A549 (cell line): ENCODE measurements at regions not wholly inside any gene's neighbourhood (a gene's known extent, or its start where the extent isn't known, plus 50 kb on each side); places are given as distances from the start of the nearest gene placed in this dataset.

Source experiments
- ATAC-seq, 2 experiments: fragments of 200-7000 bp in 1 of 2; fragments of >200 bp in 1 of 2; cut with Nextera tagmentation in 1 of 2; cut with Tn5 transposase in 1 of 2; 3 replicates each; pipeline versions ENCODE4 v1.8.0 to v1.9.1; 2018 to 2020; ENCODE audit warnings: mild to moderate bottlenecking in 1 of 2, moderate library complexity in 1 of 2
- CTCF ChIA-PET: fragments of 300-600 bp; sonication (Branson Sonifier 250); formaldehyde crosslinking; extraction: SDS; loops from one replicate; lab custom pipeline; 2021; ENCODE audit warnings: antibody characterized with exemption, inconsistent platforms; lab: Yijun Ruan, JAX
- POLR2A ChIA-PET: fragments of 350-600 bp; formaldehyde crosslinking; extraction: SDS; loops from one replicate; lab custom pipeline; 2021; ENCODE audit warnings: antibody characterized with exemption, inconsistent platforms; lab: Yijun Ruan, JAX
- DNase-seq, 2 experiments: peaks; one replicate each; pipeline versions ENCODE4 v3.0.0 to v3.0.0-alpha.2; 2011 to 2016; ENCODE audit warnings: low read depth in 1 of 2, low spot score in 1 of 2
- FAIRE-seq: peaks from 2 replicates; lab custom pipeline; 2011; peaks lifted over from hg19 to GRCh38; lab: Jason Lieb, UNC
- H3K27ac ChIP-seq, 2 experiments: fragments of >200 bp; sonication (Bioruptor Twin); formaldehyde crosslinking; 3 replicates each; pipeline ENCODE4 v1.5.1; 2016 to 2017
- H3K4me1 ChIP-seq: fragments of >200 bp; sonication (Bioruptor Twin); formaldehyde crosslinking; 3 replicates; pipeline ENCODE4 v1.6.1; 2016
- H3K4me2 ChIP-seq: fragments of >200 bp; sonication (Bioruptor Twin); formaldehyde crosslinking; 3 replicates; pipeline ENCODE4 v1.6.1; 2016
- H3K4me3 ChIP-seq: fragments of >200 bp; sonication (Bioruptor Twin); formaldehyde crosslinking; 3 replicates; pipeline ENCODE4 v1.5.1; 2016
- H3K9me3 ChIP-seq: fragments of >200 bp; sonication (Bioruptor Twin); formaldehyde crosslinking; 3 replicates; pipeline ENCODE4 v1.6.1; 2016
- BCL3 ChIP-seq: fragments of >200 bp; sonication (Bioruptor Twin); formaldehyde crosslinking; IDR thresholded peaks from 3 replicates; pipeline ENCODE4 v1.6.1; 2016
- BHLHE40 ChIP-seq: IDR thresholded peaks from 2 replicates; pipeline ENCODE4 v1.6.1; 2012; ENCODE audit warnings: low read depth, low read length, inconsistent platforms
- CBX8 ChIP-seq: fragments of 200-600 bp; sonication (generic); IDR thresholded peaks from 2 replicates; pipeline ENCODE4 v1.6.1; 2016
- CHD2 ChIP-seq: fragments of 150-350 bp; IDR thresholded peaks from 2 replicates; pipeline ENCODE4 v1.6.1; 2014; ENCODE audit warnings: low read length; ENCODE audit not compliant: partially characterized antibody
- CHD4 ChIP-seq: fragments of 200-600 bp; sonication (generic); IDR thresholded peaks from 2 replicates; pipeline ENCODE4 v1.6.1; 2016; ENCODE audit warnings: antibody characterized with exemption, mild to moderate bottlenecking, borderline replicate concordance
- EHF ChIP-seq: fragments of 250-450 bp; sonication (Bioruptor Pico); IDR thresholded peaks from 2 replicates; pipeline ENCODE4 v1.5.0; 2020; ENCODE audit warnings: mild to moderate bottlenecking
- EP300 ChIP-seq, 2 experiments: fragments of >200 bp; sonication (Bioruptor Twin); formaldehyde crosslinking; IDR thresholded peaks; 2 replicates in 1 of 2; 3 replicates in 1 of 2; pipeline ENCODE4 v1.6.1; 2016 to 2017
- MAFK ChIP-seq: fragments of 450-650 bp; IDR thresholded peaks from 2 replicates; pipeline ENCODE4 v1.6.1; 2014; ENCODE audit not compliant: partially characterized antibody
- NFE2L2 ChIP-seq: fragments of 150-350 bp; conservative IDR thresholded peaks from 2 replicates; pipeline ENCODE4 v1.6.1; 2014; ENCODE audit warnings: low read length
- NPAS2 ChIP-seq: fragments of 250-450 bp; sonication (Bioruptor Pico); IDR thresholded peaks from 2 replicates; pipeline ENCODE4 v1.8.0; 2022; ENCODE audit warnings: mild to moderate bottlenecking, moderate library complexity, borderline replicate concordance
- PHF8 ChIP-seq: fragments of 200-600 bp; sonication (generic); IDR thresholded peaks from 2 replicates; pipeline ENCODE4 v1.6.1; 2016; ENCODE audit warnings: low read depth, mild to moderate bottlenecking, antibody characterized with exemption, moderate library complexity, borderline replicate concordance
- POLR2AphosphoS2 ChIP-seq: conservative IDR thresholded peaks from 2 replicates; pipeline ENCODE4 v1.6.1; 2012; ENCODE audit warnings: low read length, improper control_type of control experiment, inconsistent platforms
- RARB ChIP-seq: fragments of 250-450 bp; sonication (Bioruptor Pico); IDR thresholded peaks from 2 replicates; pipeline ENCODE4 v1.8.0; 2021; ENCODE audit warnings: mild to moderate bottlenecking, moderate library complexity
- RCOR1 ChIP-seq: fragments of 150-350 bp; IDR thresholded peaks from 2 replicates; pipeline ENCODE4 v1.6.1; 2014; ENCODE audit warnings: antibody characterized with exemption, low read length, low read depth
- REST ChIP-seq: fragments of 200-600 bp; sonication (generic); IDR thresholded peaks from 2 replicates; pipeline ENCODE4 v1.6.1; 2016; ENCODE audit warnings: antibody characterized with exemption, mild to moderate bottlenecking, moderate library complexity
- RFX5 ChIP-seq: fragments of 450-650 bp; IDR thresholded peaks from 2 replicates; pipeline ENCODE4 v1.7.1; 2014; ENCODE audit warnings: antibody characterized with exemption, mild to moderate bottlenecking, moderate library complexity
- SREBF2 ChIP-seq: fragments of 450-650 bp; IDR thresholded peaks from 2 replicates; pipeline ENCODE4 v1.6.1; 2014; ENCODE audit warnings: mild to moderate bottlenecking, moderate library complexity
- ZC3H11A ChIP-seq: fragments of 450-650 bp; IDR thresholded peaks from 2 replicates; pipeline ENCODE4 v1.6.1; 2014; ENCODE audit warnings: antibody characterized with exemption, mild to moderate bottlenecking
- ZFP36 ChIP-seq: fragments of 450-650 bp; IDR thresholded peaks from 2 replicates; pipeline ENCODE4 v1.6.1; 2014; ENCODE audit warnings: borderline replicate concordance; ENCODE audit not compliant: partially characterized antibody
- ZNF302 ChIP-seq: fragments of 250-450 bp; sonication (Bioruptor Pico); IDR thresholded peaks from 2 replicates; pipeline ENCODE4 v1.9.0; 2021; ENCODE audit warnings: inconsistent platforms, mild to moderate bottlenecking, moderate library complexity
- WGBS: methylation state at CpG from one replicate; pipeline ENCODE4 v1.1.6; 2017; ENCODE audit errors: missing lambda C conversion rate; 5-methylcytosine and 5-hydroxymethylcytosine counted together
- TF ChIP-seq, protein P1 (sequence below): fragments of 150-350 bp; IDR thresholded peaks from 2 replicates; pipeline ENCODE4 v1.6.1; 2014; ENCODE audit warnings: low read depth, mild to moderate bottlenecking, low read length
- TF ChIP-seq, protein P2 (sequence below): fragments of >200 bp; sonication (Bioruptor Twin); formaldehyde crosslinking; IDR thresholded peaks from 3 replicates; pipeline ENCODE4 v1.5.1; 2016
- TF ChIP-seq, protein P3 (sequence below): fragments of 250-450 bp; sonication (Bioruptor Pico); IDR thresholded peaks from 2 replicates; pipeline ENCODE4 v1.5.0; 2020; ENCODE audit warnings: low read depth, mild to moderate bottlenecking, moderate library complexity

GRCh38 chr14:38808734-38809455 lies 294.1 kb downstream of the SEC23A start (continued):
- TF ChIP-seq REST (no peak), CHD4 (no peak)

GRCh38 chr14:38799671-38800070 lies 303.4 kb downstream of the SEC23A start:
- FAIRE-seq (no peak), ATAC-seq (no peak), DNase-seq (no peak)
- CTCF ChIA-PET, result no interaction called here
- H3K27ac ChIP-seq, result no peak overlapping the region
- no peaks in the 10 kb centered on the region for H3K4me1 ChIP-seq
- H3K4me3 ChIP-seq, result no peak overlapping the region
- WGBS, result 2% methylated on average over 2 of the region's 2 CpGs
- no peaks in the 10 kb centered on the region for H3K9me3 ChIP-seq
- POLR2A ChIA-PET, result no interaction called here
- TF ChIP-seq NFE2L2 (no peak), SREBF2 (no peak), CHD2 (no peak), ZNF302 (CRISPR knock-in tag) (no peak), POLR2AphosphoS2 (no peak)
- H3K4me2 ChIP-seq, result no peak overlapping the region

DNA sequence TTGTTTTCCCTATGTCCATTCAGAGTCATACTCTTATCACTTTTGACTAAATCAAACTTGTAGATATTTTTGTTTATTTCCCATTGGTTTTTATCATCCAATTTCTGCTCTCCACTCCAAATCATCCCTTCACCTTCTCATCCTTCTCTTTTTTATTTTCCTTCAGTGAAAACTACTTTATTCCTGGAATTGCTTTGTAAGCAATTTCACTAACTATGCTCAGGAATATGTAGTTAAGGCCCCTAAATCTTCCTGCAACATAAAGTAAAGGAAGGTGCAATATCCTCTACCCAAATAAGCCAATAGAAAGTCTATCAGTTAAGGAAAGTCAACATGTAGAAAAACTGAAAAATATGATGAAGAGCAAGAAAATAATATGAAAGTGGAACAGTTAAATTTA lies 308.4 kb downstream of the SEC23A start:
- ATAC-seq, result no peak
- Histone ChIP-seq H3K4me1 (no peaks in the 10 kb centered on the region), H3K4me3 (no peak overlapping the region), H3K9me3 (no peaks in the 10 kb centered on the region)
- CTCF ChIA-PET, result no interaction called here
- POLR2A ChIA-PET, result no interaction called here
- no peak for FAIRE-seq
- TF ChIP-seq POLR2AphosphoS2, result no peak
- peak; percentile 72 for TF ChIP-seq MAFK
- TF ChIP-seq, all 56 proteins: peak for 1
- H3K4me2 ChIP-seq, result no peak overlapping the region
- DNase-seq, result no peak
- H3K27ac ChIP-seq, result no peak overlapping the region

DNA sequence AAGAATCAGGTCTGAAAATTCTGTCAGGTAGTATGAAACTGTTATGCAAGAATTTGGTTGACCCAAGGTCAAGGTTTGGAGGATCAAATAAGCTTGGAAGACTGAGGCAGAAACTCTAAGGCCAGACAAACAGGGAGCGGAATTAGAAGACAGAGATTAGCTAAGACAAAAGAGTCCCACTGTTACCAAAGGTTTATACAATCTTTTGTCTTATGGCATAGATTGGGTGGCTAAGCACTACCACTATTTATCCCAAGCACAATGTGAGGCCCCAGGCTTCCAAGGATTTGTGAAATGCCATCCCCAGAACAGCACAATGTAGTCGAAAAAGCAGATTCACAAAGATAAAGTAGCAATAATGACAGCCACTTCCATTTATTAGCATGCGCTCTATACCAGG lies 311.2 kb downstream of the SEC23A start:
- ATAC-seq (no peak), DNase-seq (no peak), FAIRE-seq (no peak)
- ChIA-PET POLR2A (no interaction called here), CTCF (interaction anchor here (1.3 kb wide), 1 partner anchor 9 kb away, joined by 3 read pairs; no protein-coding TSS in a partner anchor)
- no peaks in the 10 kb centered on the region for H3K4me1 ChIP-seq
- H3K9me3 ChIP-seq, result no peaks in the 10 kb centered on the region
- H3K4me2 ChIP-seq, result no peak overlapping the region
- no peak for TF ChIP-seq EHF
- TF ChIP-seq, protein P1, sequence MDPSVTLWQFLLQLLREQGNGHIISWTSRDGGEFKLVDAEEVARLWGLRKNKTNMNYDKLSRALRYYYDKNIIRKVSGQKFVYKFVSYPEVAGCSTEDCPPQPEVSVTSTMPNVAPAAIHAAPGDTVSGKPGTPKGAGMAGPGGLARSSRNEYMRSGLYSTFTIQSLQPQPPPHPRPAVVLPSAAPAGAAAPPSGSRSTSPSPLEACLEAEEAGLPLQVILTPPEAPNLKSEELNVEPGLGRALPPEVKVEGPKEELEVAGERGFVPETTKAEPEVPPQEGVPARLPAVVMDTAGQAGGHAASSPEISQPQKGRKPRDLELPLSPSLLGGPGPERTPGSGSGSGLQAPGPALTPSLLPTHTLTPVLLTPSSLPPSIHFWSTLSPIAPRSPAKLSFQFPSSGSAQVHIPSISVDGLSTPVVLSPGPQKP, result no peak
- TF ChIP-seq CHD2, result no peak
- no peak for TF ChIP-seq NPAS2
- no peak for TF ChIP-seq EP300 (IDR thresholded peaks at IDR 0.05)
- TF ChIP-seq, protein P2, sequence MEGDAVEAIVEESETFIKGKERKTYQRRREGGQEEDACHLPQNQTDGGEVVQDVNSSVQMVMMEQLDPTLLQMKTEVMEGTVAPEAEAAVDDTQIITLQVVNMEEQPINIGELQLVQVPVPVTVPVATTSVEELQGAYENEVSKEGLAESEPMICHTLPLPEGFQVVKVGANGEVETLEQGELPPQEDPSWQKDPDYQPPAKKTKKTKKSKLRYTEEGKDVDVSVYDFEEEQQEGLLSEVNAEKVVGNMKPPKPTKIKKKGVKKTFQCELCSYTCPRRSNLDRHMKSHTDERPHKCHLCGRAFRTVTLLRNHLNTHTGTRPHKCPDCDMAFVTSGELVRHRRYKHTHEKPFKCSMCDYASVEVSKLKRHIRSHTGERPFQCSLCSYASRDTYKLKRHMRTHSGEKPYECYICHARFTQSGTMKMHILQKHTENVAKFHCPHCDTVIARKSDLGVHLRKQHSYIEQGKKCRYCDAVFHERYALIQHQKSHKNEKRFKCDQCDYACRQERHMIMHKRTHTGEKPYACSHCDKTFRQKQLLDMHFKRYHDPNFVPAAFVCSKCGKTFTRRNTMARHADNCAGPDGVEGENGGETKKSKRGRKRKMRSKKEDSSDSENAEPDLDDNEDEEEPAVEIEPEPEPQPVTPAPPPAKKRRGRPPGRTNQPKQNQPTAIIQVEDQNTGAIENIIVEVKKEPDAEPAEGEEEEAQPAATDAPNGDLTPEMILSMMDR, result no peak
- TF ChIP-seq ZFP36, result no peak
- no peak for TF ChIP-seq RFX5
- no peak for TF ChIP-seq ZC3H11A
- no peak for TF ChIP-seq SREBF2
- TF ChIP-seq BHLHE40, result no peak
- TF ChIP-seq PHF8, result no peak
- TF ChIP-seq RARB, result no peak
- TF ChIP-seq, protein P3, sequence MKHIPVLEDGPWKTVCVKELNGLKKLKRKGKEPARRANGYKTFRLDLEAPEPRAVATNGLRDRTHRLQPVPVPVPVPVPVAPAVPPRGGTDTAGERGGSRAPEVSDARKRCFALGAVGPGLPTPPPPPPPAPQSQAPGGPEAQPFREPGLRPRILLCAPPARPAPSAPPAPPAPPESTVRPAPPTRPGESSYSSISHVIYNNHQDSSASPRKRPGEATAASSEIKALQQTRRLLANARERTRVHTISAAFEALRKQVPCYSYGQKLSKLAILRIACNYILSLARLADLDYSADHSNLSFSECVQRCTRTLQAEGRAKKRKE (CRISPR knock-in tag), result no peak
- TF ChIP-seq BCL3, result no peak
- no peak for TF ChIP-seq RCOR1
- TF ChIP-seq CBX8, result no peak
- WGBS, result 45% methylated on average over 3 of the region's 3 CpGs
- H3K4me3 ChIP-seq, result no peak overlapping the region
- H3K27ac ChIP-seq, result no peak overlapping the region
